Ishikawa (cell line): ENCODE measurements at regions not wholly inside any gene's neighbourhood (a gene's known extent, or its start where the extent isn't known, plus 50 kb on each side); places are given as distances from the start of the nearest gene placed in this dataset.

Experiments
- CEBPB ChIP-seq: IDR thresholded peaks from 2 replicates; pipeline ENCODE4 v1.6.1; 2012
- CREB1 ChIP-seq: IDR thresholded peaks from 2 replicates; pipeline ENCODE4 v1.6.1; 2012; ENCODE audit warnings: low read depth
- EGR1 ChIP-seq: IDR thresholded peaks from 2 replicates; pipeline ENCODE4 v1.6.1; 2012
- EP300 ChIP-seq: IDR thresholded peaks from 2 replicates; pipeline ENCODE4 v1.6.1; 2012; ENCODE audit warnings: borderline replicate concordance
- FOXM1 ChIP-seq: IDR thresholded peaks from 2 replicates; pipeline ENCODE4 v1.6.1; 2012; ENCODE audit warnings: low read depth, borderline replicate concordance
- NFIC ChIP-seq: IDR thresholded peaks from 2 replicates; pipeline ENCODE4 v1.6.1; 2012
- RAD21 ChIP-seq: IDR thresholded peaks from 2 replicates; pipeline ENCODE4 v1.6.1; 2012; ENCODE audit warnings: low read depth
- TAF1 ChIP-seq: IDR thresholded peaks from 2 replicates; pipeline ENCODE4 v1.6.1; 2012; ENCODE audit warnings: low read depth, mild to moderate bottlenecking
- TCF12 ChIP-seq: IDR thresholded peaks from 2 replicates; pipeline ENCODE4 v1.6.1; 2012; ENCODE audit warnings: low read depth
- TEAD4 ChIP-seq: IDR thresholded peaks from 2 replicates; pipeline ENCODE4 v1.6.1; 2012
- YY1 ChIP-seq: IDR thresholded peaks from 2 replicates; pipeline ENCODE4 v1.6.1; 2012; ENCODE audit warnings: low read depth
- ZBTB7A ChIP-seq: IDR thresholded peaks from 2 replicates; pipeline ENCODE4 v1.6.1; 2012; ENCODE audit warnings: low read depth
- TF ChIP-seq, protein P1 (sequence below): IDR thresholded peaks from 2 replicates; pipeline ENCODE4 v1.6.1; 2012
- TF ChIP-seq, protein P2 (sequence below): IDR thresholded peaks from 2 replicates; pipeline ENCODE4 v1.6.1; 2012; ENCODE audit warnings: low read depth, mild to moderate bottlenecking
- TF ChIP-seq, protein P3 (sequence below): IDR thresholded peaks from 2 replicates; pipeline ENCODE4 v1.6.1; 2012

DNA sequence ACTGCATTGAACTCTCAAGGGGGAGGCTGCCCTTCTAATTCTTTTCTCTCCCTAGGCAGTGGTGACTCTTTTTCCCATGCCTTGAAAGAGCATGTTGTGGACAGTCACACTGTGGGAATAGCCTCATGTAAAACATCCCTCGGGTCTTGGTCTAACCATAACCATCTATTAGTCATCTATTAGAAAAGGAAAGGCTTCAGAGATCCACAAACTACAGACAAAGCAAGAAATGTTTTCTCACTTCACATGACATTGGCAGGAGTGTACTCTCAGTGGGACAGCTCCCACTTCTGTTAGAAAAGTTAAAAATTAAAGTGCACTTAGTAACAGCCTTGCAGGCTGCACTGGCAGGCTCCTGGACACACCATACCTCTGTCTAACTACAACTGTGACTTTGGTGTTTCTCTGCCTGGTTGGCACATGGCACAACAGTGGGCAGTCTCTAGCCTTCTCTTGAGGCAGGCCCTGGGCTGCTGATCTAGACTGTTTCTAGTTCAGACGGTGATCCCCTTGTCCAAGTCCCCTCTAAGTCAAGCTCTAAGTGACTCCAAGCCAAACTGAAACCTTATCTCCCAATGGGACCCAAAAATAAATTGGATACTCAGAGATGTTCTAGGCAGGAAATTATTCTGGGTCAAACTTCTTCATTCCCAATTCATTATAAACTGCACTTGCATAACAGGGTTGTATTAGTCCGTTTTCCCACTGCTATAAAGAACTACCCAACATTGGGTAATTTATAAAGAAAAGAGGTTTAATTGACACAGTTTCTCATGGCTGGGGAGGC is 57.9 kb upstream of the ITGB1 start:
- TF ChIP-seq, protein P1, sequence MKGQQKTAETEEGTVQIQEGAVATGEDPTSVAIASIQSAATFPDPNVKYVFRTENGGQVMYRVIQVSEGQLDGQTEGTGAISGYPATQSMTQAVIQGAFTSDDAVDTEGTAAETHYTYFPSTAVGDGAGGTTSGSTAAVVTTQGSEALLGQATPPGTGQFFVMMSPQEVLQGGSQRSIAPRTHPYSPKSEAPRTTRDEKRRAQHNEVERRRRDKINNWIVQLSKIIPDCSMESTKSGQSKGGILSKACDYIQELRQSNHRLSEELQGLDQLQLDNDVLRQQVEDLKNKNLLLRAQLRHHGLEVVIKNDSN = no peak
- TF ChIP-seq YY1 (no peak), NFIC (no peak), RAD21 (no peak)
- TF ChIP-seq, protein P2, sequence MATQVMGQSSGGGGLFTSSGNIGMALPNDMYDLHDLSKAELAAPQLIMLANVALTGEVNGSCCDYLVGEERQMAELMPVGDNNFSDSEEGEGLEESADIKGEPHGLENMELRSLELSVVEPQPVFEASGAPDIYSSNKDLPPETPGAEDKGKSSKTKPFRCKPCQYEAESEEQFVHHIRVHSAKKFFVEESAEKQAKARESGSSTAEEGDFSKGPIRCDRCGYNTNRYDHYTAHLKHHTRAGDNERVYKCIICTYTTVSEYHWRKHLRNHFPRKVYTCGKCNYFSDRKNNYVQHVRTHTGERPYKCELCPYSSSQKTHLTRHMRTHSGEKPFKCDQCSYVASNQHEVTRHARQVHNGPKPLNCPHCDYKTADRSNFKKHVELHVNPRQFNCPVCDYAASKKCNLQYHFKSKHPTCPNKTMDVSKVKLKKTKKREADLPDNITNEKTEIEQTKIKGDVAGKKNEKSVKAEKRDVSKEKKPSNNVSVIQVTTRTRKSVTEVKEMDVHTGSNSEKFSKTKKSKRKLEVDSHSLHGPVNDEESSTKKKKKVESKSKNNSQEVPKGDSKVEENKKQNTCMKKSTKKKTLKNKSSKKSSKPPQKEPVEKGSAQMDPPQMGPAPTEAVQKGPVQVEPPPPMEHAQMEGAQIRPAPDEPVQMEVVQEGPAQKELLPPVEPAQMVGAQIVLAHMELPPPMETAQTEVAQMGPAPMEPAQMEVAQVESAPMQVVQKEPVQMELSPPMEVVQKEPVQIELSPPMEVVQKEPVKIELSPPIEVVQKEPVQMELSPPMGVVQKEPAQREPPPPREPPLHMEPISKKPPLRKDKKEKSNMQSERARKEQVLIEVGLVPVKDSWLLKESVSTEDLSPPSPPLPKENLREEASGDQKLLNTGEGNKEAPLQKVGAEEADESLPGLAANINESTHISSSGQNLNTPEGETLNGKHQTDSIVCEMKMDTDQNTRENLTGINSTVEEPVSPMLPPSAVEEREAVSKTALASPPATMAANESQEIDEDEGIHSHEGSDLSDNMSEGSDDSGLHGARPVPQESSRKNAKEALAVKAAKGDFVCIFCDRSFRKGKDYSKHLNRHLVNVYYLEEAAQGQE = no peak

DNA sequence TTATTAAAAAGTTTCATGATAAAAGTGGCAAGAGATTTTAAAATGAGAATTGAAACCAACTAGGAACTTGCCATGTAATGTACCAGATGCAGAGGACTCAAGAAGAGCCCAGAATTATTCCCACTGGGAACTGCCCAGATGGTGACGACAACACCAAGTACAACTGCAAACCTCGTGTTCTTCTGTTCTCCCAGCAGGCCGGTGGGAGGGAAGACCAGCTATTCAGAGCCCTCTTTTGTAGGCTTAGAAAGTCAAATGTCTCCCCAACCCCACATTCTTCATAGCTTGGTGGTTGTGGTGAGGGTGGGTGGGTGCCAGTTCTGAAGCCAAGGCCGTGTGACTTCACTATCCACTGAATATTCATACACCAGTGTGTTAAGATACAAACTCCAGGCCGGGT is 54.3 kb upstream of the ITGB1 start:
- TF ChIP-seq, protein P3, sequence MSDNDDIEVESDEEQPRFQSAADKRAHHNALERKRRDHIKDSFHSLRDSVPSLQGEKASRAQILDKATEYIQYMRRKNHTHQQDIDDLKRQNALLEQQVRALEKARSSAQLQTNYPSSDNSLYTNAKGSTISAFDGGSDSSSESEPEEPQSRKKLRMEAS = no peak
- TF ChIP-seq RAD21 (no peak), EGR1 (no peak), ZBTB7A (no peak), CEBPB (no peak), NFIC (no peak), TAF1 (no peak), TEAD4 (no peak), TCF12 (no peak), YY1 (no peak), FOXM1 (no peak), CREB1 (no peak), EP300 (no peak)
- TF ChIP-seq, protein P2 = no peak
- TF ChIP-seq, protein P1 = no peak

DNA sequence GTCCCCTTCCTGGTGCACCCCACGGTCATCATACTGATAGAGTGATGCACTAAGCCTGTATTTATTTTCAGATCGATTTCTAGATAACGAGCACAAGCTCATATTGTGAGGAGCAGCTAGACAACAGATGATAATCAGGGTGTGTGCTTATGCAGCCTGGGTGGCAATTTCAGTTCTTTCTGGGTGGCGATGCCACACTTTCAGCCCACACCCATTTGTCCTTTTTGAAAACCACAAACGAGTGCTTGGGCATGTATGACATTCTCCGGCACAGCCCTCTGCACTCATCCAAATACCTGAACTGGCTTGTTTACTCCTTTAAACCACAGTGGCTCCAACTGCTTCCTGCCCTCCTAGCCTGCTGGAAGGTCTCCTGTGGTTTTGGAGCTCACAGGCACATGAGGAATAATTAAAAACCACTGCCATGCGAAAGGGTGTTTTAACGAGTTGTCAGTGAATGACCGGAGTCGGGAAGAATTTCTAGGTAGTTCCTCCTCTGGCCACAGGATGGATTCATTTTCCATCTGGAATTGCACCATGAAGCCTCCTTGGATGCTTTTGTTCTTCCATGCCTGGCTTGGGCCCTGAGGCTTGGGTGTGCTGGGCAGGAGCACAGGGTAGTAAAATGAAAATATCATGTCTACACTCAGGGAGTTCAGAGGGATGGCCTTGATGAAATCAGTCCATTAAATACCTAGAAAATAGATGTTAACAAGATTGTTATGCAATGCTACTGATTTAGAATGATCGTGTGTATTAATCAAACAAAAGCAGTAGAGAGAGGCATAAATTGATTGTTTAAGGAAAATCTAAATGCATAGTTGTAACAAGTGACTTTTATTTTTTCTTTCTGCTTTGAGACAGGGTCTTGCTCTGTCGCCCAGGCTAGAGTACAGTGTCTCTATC is 52.4 kb upstream of the ITGB1 start:
- peak; percentile 44 for TF ChIP-seq RAD21
- no peak for TF ChIP-seq TCF12

DNA sequence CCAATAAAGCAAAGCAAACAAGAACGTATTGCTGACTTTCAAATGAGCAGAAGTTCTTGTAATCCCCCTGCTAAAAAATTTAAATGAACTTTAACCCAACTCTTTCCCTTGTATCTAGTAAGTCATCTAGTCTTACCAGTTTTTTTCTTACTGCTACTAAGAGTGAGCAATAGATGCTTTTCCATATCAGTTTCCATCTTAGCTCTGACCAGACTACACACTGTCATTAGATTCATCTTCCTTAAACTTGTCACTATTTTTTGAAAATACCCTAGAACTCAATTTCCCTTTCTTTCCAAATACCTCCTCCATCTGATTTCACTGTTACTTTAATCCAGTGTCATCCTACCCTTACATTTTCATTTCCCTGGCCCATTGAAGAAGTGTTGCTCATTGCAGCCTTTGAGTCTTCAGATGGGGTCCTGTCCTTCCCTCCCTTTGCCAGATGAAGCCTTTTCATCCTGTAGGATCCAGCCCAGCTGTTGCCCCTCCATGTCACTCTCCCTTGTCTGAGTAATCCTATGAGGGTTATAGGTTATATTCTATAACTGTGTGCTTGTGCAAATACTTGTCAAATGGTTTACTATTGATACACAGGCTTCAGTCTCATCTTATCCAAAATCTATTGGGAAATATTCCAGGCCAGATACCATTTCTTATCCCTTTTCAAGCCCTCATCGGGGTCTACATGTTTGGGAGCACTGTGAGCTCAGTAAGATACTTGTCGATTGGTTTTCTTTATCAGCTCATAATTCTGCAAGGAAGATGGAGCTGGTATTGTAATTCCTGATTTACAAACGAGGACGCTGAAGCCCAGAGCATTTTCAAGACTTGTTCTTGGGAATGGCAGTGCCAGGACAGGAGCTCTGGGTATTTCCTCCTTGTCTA is 51.5 kb upstream of the ITGB1 start:
- TF ChIP-seq RAD21 (no peak), CEBPB (no peak), NFIC (no peak), TEAD4 (no peak), EP300 (no peak), EGR1 (no peak), TCF12 (no peak), TAF1 (no peak), CREB1 (no peak), FOXM1 (no peak), ZBTB7A (no peak), YY1 (no peak)
- TF ChIP-seq, protein P2 = no peak
- TF ChIP-seq, protein P3 = no peak
- TF ChIP-seq, protein P1 = no peak
